Choroid plexus epithelial cell (primary cell): ENCODE measurements at regions not wholly inside any gene's neighbourhood (a gene's known extent, or its start where the extent isn't known, plus 50 kb on each side); places are given as distances from the start of the nearest gene placed in this dataset.

ENCODE experiments used
- DNase-seq: peaks from one replicate; pipeline ENCODE4 v3.0.0-alpha.2; 2010; ENCODE audit warnings: low read depth
- H3K4me3 ChIP-seq: 2 replicates; pipeline ENCODE4 v1.5.1; 2011; ENCODE audit warnings: low read depth, mild to moderate bottlenecking, control low read depth, low read length, moderate library complexity
- TF ChIP-seq, protein P1 (sequence below): conservative IDR thresholded peaks from 2 replicates; pipeline ENCODE4 v1.5.1; 2011; ENCODE audit warnings: low read depth, mild to moderate bottlenecking, control low read depth, inconsistent platforms, low read length, moderate library complexity

DNA sequence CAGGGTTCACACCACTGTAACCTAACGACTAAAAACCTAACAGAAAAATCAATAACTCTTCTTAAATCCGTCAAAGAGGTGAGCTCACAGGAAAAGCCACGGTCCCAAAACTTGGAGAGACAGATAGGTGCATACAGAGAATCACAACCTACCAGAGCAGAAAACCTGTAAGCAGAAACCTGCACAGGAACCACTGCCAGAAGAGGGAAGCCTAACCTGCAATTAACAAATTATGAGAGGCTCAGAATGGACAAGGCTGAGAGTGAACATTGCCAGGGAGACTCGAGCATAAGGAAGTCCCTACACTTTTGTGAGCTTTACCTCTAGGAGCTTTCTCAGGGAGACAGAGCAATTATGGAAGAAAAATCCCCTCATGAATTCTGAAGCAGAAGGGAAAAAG is 156.2 kb upstream of the NETO1 start:
- no peak overlapping the region for H3K4me3 ChIP-seq
- TF ChIP-seq, protein P1, sequence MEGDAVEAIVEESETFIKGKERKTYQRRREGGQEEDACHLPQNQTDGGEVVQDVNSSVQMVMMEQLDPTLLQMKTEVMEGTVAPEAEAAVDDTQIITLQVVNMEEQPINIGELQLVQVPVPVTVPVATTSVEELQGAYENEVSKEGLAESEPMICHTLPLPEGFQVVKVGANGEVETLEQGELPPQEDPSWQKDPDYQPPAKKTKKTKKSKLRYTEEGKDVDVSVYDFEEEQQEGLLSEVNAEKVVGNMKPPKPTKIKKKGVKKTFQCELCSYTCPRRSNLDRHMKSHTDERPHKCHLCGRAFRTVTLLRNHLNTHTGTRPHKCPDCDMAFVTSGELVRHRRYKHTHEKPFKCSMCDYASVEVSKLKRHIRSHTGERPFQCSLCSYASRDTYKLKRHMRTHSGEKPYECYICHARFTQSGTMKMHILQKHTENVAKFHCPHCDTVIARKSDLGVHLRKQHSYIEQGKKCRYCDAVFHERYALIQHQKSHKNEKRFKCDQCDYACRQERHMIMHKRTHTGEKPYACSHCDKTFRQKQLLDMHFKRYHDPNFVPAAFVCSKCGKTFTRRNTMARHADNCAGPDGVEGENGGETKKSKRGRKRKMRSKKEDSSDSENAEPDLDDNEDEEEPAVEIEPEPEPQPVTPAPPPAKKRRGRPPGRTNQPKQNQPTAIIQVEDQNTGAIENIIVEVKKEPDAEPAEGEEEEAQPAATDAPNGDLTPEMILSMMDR: no peak
- DNase-seq: no peak

DNA sequence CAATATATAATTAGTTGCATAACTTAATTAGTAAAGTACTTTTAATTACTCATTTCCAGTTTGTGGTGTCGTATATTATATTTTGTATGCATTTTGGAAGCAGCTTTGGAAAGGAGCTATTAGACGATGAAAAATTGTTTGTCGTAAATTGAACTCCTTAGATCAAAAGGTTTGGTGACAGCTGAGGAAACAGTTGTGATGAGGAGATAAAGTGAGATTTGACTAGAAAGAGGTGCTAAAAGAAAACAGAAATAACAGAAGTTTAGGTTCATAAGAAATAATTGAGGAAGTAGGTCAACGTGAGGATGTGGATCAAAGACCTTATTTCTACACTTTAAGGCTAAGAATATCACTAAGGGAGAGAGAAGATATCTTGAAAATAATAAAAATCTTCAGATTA is 141.9 kb upstream of the NETO1 start:
- no peak overlapping the region for H3K4me3 ChIP-seq
- TF ChIP-seq, protein P1: no peak
- no peak for DNase-seq

DNA sequence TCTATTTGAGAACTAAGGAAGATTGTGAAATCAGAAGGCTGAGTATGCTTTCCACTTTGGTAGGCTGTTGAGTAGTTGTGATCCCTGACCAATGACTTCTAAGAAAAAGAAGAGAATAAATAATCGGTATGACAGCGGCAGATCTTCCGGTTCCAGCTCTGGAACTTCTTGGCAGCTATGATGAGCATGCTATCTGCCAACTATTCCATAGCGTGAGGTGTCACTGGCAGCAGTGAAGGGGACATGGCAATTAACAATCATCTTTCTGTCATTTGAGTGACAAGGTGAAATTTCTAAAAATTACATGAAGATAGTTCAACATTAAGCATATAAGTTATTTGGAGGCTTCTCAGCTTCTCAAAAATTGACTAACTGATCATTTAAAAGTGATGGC is 140.1 kb upstream of the NETO1 start:
- no peak for DNase-seq
- TF ChIP-seq, protein P1: no peak
- H3K4me3 ChIP-seq: no peak overlapping the region

DNA sequence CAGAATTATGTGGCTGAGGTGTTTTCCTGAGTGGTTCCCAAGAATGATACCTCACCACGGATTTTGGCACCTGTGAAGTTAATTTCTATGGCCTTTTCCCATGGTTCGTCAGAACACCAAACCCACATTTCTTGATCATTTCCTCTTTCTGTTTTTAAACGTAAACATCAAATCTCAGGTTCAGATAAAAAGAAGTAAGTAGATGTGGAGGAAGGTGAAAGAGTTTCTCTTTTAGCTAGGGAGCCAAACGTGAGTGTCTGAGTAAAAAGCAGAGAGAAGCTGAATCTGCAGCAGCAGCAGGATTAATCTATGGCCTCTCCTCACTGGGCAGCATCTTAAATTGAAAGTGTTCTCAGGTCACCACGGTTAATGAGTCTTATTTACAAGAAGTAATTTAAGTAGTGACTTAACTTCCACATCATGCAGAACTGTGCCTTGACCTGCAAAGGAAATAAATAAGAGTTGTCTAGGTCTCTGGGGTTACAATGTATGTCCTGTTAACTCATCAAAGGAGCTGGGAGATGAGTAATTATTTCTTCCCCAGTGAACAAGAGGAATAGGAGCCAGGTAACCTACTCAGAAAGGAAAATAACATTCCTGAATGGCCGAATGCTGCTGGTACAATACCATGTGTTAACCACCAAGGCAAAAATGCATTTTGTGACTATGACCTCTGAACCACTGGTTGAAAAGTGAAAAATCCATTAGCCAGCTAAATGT is 139.6 kb upstream of the NETO1 start:
- no peak overlapping the region for H3K4me3 ChIP-seq
- TF ChIP-seq, protein P1: no peak

DNA sequence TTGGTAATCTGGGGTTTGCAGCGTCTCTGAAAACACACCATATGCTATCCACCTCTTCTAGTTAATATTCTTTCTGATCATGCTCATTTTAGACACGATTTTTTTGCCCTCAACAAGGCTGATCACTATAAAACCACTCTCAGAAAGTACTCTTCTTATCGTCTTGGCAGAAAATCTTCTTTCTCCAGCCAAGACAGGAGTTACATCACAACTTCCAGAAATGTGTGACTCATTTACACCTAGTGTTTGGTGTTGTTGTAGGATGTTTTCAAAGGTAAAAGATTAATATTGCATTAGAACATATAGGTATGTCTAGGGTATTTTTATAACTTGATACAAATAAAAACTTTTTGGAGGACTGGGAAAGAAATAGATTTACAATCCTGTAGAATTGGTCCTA is 138.5 kb upstream of the NETO1 start:
- TF ChIP-seq, protein P1: no peak
- peak; percentile 16 for DNase-seq
- H3K4me3 ChIP-seq: no peak overlapping the region

More for the DNA sequence above, 139.6 kb upstream of the NETO1 start:
- DNase-seq: peak; percentile 10

DNA sequence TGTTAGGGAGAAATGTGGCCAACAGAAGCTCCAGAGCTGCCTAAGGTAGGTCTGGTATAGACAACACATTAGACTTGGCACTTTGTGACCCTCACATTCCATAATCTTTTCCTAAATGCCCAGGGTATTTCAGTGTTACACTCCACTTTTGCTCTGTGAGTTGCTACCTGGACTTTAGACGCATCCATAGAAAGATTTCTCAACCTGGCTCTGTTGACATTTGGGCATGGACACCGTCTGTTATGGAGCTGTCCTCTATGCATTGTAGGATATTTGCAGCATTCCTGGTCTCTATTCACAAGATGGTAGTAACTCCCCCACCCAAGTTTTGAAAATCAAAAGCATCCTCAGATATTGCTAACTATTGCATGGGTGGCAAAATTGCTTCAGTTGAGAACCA is 136.5 kb upstream of the NETO1 start:
- DNase-seq: no peak
- H3K4me3 ChIP-seq: no peak overlapping the region
- TF ChIP-seq, protein P1: no peak

DNA sequence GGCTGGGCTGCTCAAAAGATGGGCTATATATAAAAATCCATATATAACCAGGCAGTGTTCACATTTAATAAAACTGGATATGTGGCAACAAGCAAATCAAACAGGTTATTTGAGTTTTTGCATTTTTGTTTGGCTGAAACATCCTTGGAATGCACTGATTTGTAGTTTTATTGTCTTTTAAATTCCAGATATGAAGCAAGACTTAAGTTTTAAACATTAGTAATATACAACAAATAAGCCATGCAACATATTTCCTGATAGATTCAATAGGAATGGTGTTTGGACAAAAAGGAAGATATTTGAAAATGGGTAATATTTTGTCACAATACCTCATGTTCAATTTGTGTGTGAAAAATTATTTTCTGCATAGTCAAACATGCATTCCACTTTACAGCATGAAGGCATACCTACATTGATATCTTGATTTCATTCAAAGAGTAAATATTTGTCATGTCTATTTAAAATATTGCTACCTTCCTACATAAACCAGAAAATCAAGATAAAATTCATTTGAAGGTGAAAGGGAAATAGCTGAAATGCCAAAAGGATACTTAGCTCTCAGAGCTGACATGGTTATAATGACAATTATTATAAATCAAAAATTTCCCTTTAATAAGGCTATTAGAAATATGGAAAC is 132.3 kb upstream of the NETO1 start:
- no peak overlapping the region for H3K4me3 ChIP-seq
- no peak for DNase-seq
- TF ChIP-seq, protein P1: no peak
